ENCODE measurements at regions not wholly inside any gene's neighbourhood (a gene's known extent, or its start where the extent isn't known, plus 50 kb on each side); places are given as distances from the start of the nearest gene placed in this dataset.
A peak's percentile ranks its signal among the peaks of the same experiment; 100 is the strongest.

GRCh38 chr6:24987446-24988115 lies 51.8 kb upstream of the RIPOR2 start:
- DNase-seq (ENCODE audit: low read depth in 2 of 2), result no peak

GRCh38 chr6:24988562-24988961 lies 52.8 kb upstream of the RIPOR2 start:
- no peak for DNase-seq (ENCODE audit: low read depth in 2 of 2)

GRCh38 chr6:24990236-24990845 lies 54.6 kb upstream of the RIPOR2 start:
- DNase-seq (ENCODE audit: low read depth in 2 of 2), result no peak

- DNase-seq (ENCODE audit: low read depth in 2 of 2), result no peak
Measured at GRCh38 chr6:24990944-24991809, 55.4 kb upstream of the RIPOR2 start.

- peak; percentile 49 to 59 for DNase-seq (ENCODE audit: low read depth in 2 of 2)
Measured at GRCh38 chr6:24991810-24992467, 56.2 kb upstream of the RIPOR2 start.

GRCh38 chr6:24994812-24995211 lies 59.1 kb upstream of the RIPOR2 start:
- DNase-seq (ENCODE audit: low read depth in 2 of 2), result no peak

- DNase-seq (ENCODE audit: low read depth in 2 of 2), result no peak
Measured at GRCh38 chr6:24995270-24995669, 59.5 kb upstream of the RIPOR2 start.

- DNase-seq (ENCODE audit: low read depth in 2 of 2), result no peak
Measured at GRCh38 chr6:24996269-24996836, 60.6 kb upstream of the RIPOR2 start.

GRCh38 chr6:24997231-24997630 lies 61.5 kb upstream of the RIPOR2 start:
- no peak for DNase-seq (ENCODE audit: low read depth in 2 of 2)

GRCh38 chr6:24997905-24998304 lies 62.1 kb upstream of the RIPOR2 start:
- DNase-seq (ENCODE audit: low read depth in 2 of 2), result no peak

GRCh38 chr6:25002326-25003091 lies 66.7 kb upstream of the RIPOR2 start:
- DNase-seq (ENCODE audit: low read depth in 2 of 2), result no peak

- no peak for DNase-seq (ENCODE audit: low read depth in 2 of 2)
Measured at GRCh38 chr6:25004357-25004756, 68.6 kb upstream of the RIPOR2 start.

GRCh38 chr6:25005010-25005409 lies 69.2 kb upstream of the RIPOR2 start:
- no peak for DNase-seq (ENCODE audit: low read depth in 2 of 2)

GRCh38 chr6:25006075-25006474 lies 70.3 kb upstream of the RIPOR2 start:
- no peak for DNase-seq (ENCODE audit: low read depth in 2 of 2)

- DNase-seq (ENCODE audit: low read depth in 2 of 2), result no peak
Measured at GRCh38 chr6:25006565-25007001, 70.8 kb upstream of the RIPOR2 start.

- DNase-seq (ENCODE audit: low read depth in 2 of 2), result no peak
Measured at GRCh38 chr6:25007269-25007699, 71.5 kb upstream of the RIPOR2 start.

- no peak for DNase-seq (ENCODE audit: low read depth in 2 of 2)
Measured at GRCh38 chr6:25008707-25009392, 73.1 kb upstream of the RIPOR2 start.

GRCh38 chr6:25009393-25009710 lies 73.6 kb upstream of the RIPOR2 start:
- no peak for DNase-seq (ENCODE audit: low read depth in 2 of 2)

GRCh38 chr6:25010176-25010575 lies 74.4 kb upstream of the RIPOR2 start:
- DNase-seq (ENCODE audit: low read depth in 2 of 2), result no peak

- no peak for DNase-seq (ENCODE audit: low read depth in 2 of 2)
Measured at GRCh38 chr6:25010902-25011625, 75.3 kb upstream of the RIPOR2 start.

Measured in activated CD4-positive, alpha-beta T cell treated with anti-CD3 and anti-CD28 coated beads for 24 hours (primary cell).